Caco-2 (cell line): ENCODE measurements at regions not wholly inside any gene's neighbourhood (a gene's known extent, or its start where the extent isn't known, plus 50 kb on each side); places are given as distances from the start of the nearest gene placed in this dataset.
"Not testable (repeated sequence)": the region's sequence is repeated elsewhere in the genome, so short reads cannot be mapped to it uniquely, and the experiment has no call there.

Source experiments
- BruUV-seq: library from RNA; stranded (reverse); fragments of 400-500 nt; replicated peaks from 2 replicates; lab custom pipeline; 2021; lab: Mats Ljungman, UMichigan
- CTCF ChIA-PET: fragments of 300-600 bp; sonication (Branson Sonifier 250); formaldehyde crosslinking; loops from one replicate; lab custom pipeline; 2022; ENCODE audit warnings: antibody characterized with exemption; lab: Charles Lee
- POLR2A ChIA-PET: fragments of 300-600 bp; sonication (Branson Sonifier 250); formaldehyde crosslinking; loops from one replicate; lab custom pipeline; 2022; ENCODE audit warnings: antibody characterized with exemption; lab: Charles Lee
- DNase-seq, 2 experiments: peaks; one replicate each; pipeline versions ENCODE4 v3.0.0 to v3.0.0-alpha.2; 2020 to 2022
- H3K27me3 ChIP-seq: replicated peaks from 2 replicates; pipeline ENCODE4 v1.6.0; 2011; ENCODE audit warnings: low read length; ENCODE audit not compliant: control insufficient read depth, insufficient read depth
- H3K36me3 ChIP-seq: 2 replicates; pipeline ENCODE4 v1.5.1; 2011; ENCODE audit warnings: low read length; ENCODE audit not compliant: control insufficient read depth, insufficient read depth
- H3K4me1 ChIP-seq: fragments of 250-450 bp; sonication (Bioruptor Pico); 2 replicates; pipeline ENCODE4 v1.5.1; 2020; ENCODE audit warnings: mild to moderate bottlenecking
- H3K4me3 ChIP-seq: 2 replicates; pipeline ENCODE4 v1.5.1; 2011; ENCODE audit warnings: low read depth, mild to moderate bottlenecking, control low read depth, low read length
- H3K9me3 ChIP-seq: fragments of 250-450 bp; sonication (Bioruptor Pico); 2 replicates; pipeline ENCODE4 v1.5.1; 2020; ENCODE audit warnings: mild to moderate bottlenecking, moderate library complexity
- H3K27ac Mint-ChIP-seq: one replicate; pipeline ENCODE4 v1.8.0; 2022; ENCODE audit warnings: mixed read lengths; ENCODE audit not compliant: unreplicated experiment
- H3K27me3 Mint-ChIP-seq: one replicate; pipeline ENCODE4 v1.8.0; 2022; ENCODE audit warnings: mixed read lengths; ENCODE audit not compliant: insufficient read depth, unreplicated experiment
- H3K36me3 Mint-ChIP-seq: one replicate; pipeline ENCODE4 v1.8.0; 2022; ENCODE audit warnings: mild to moderate bottlenecking, mixed read lengths; ENCODE audit not compliant: insufficient read depth, unreplicated experiment
- H3K4me1 Mint-ChIP-seq: one replicate; pipeline ENCODE4 v1.8.0; 2022; ENCODE audit warnings: low read depth, mixed read lengths; ENCODE audit not compliant: unreplicated experiment
- H3K4me3 Mint-ChIP-seq: one replicate; pipeline ENCODE4 v1.8.0; 2022; ENCODE audit warnings: mild to moderate bottlenecking, moderate library complexity, mixed read lengths; ENCODE audit not compliant: unreplicated experiment
- H3K9me3 Mint-ChIP-seq: one replicate; pipeline ENCODE4 v1.8.0; 2022; ENCODE audit warnings: mixed read lengths; ENCODE audit not compliant: unreplicated experiment
- intact Hi-C: fragments of 100-400 bp; cut with micrococcal nuclease; formaldehyde crosslinking; loops from one replicate; pipeline ENCODE4 v1.10.0; 2022; ENCODE audit not compliant: unreplicated experiment
- TF ChIP-seq, protein P1 (sequence below), 2 experiments: fragments of 200-600 bp in 1 of 2; IDR thresholded peaks; 1 replicate in 1 of 2; 2 replicates in 1 of 2; pipeline versions ENCODE4 v1.5.1 to v1.8.0; 2011 to 2022; ENCODE audit warnings: antibody characterized with exemption in 1 of 2, control low read depth in 1 of 2, inconsistent platforms in 1 of 2, low read depth in 1 of 2, low read length in 1 of 2, mild to moderate bottlenecking in 1 of 2, moderate library complexity in 1 of 2; ENCODE audit not compliant: insufficient read depth in 1 of 2, severe bottlenecking in 1 of 2, unreplicated experiment in 1 of 2

DNA sequence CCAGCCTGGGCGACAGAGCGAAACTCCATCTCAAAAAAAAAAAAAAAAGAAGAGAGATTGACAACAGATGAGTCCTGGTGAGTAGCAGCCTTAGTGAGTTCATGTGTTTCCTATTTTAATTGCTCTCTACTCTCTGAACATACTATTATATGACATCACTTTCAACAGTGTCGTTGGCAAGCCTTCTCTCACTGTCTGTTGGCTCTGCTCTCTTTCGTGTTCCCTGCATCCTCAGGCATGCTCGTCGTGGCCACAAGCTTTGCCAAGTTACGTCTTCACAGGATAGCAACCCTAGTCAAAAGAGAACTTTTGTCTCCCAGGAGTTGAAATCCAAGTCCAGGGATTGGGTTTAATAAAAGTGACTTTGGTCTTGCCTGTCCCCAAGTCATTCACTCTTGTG, 117.1 kb upstream of the EGFL6 start:
- intact Hi-C loops, result no loop called here
- no peak for DNase-seq
- BruUV-seq, result no TSS peak
- H3K36me3 ChIP-seq, result no peaks in the 10 kb centered on the region
- no peaks in the 10 kb centered on the region for H3K9me3 ChIP-seq
- no peaks in the 10 kb centered on the region for H3K4me1 ChIP-seq
- TF ChIP-seq, protein P1, sequence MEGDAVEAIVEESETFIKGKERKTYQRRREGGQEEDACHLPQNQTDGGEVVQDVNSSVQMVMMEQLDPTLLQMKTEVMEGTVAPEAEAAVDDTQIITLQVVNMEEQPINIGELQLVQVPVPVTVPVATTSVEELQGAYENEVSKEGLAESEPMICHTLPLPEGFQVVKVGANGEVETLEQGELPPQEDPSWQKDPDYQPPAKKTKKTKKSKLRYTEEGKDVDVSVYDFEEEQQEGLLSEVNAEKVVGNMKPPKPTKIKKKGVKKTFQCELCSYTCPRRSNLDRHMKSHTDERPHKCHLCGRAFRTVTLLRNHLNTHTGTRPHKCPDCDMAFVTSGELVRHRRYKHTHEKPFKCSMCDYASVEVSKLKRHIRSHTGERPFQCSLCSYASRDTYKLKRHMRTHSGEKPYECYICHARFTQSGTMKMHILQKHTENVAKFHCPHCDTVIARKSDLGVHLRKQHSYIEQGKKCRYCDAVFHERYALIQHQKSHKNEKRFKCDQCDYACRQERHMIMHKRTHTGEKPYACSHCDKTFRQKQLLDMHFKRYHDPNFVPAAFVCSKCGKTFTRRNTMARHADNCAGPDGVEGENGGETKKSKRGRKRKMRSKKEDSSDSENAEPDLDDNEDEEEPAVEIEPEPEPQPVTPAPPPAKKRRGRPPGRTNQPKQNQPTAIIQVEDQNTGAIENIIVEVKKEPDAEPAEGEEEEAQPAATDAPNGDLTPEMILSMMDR (IDR thresholded peaks at IDR 0.05; ENCODE audit: insufficient read depth in 1 of 2, low read depth in 1 of 2, low read length in 1 of 2, severe bottlenecking in 1 of 2, unreplicated experiment in 1 of 2), result no peak
- no peaks in the 10 kb centered on the region for H3K36me3 Mint-ChIP-seq
- no peak overlapping the region for H3K4me3 ChIP-seq
- no peak overlapping the region for H3K4me3 Mint-ChIP-seq
- no peaks in the 10 kb centered on the region for H3K27me3 ChIP-seq
- peaks cover 9% of the 10 kb centered on the region for H3K9me3 Mint-ChIP-seq
- ChIA-PET CTCF (no interaction called here), POLR2A (no interaction called here)
- no peaks in the 10 kb centered on the region for H3K27me3 Mint-ChIP-seq
- no peaks in the 10 kb centered on the region for H3K4me1 Mint-ChIP-seq
- no peak overlapping the region for H3K27ac Mint-ChIP-seq

DNA sequence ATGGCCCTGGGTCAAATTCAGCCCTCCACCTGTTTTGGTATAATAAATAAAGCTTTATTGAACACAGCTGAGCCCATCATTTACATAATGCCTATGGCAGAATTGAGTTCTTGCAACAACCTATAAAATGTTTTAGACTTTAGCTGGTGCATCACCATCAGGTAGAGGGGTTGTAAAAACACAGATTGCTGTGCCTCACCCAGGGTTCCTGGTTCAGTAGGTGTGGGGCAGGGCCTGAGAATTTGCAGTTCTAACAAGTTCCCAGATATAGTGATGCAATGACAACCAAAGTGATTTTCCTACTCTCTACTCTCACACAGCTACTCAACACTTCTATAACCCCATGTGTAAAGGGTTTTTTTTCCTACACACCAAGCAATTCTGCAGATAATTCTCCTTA, 120.0 kb upstream of the EGFL6 start:
- no peak overlapping the region for H3K27ac Mint-ChIP-seq
- ChIA-PET CTCF (no interaction called here), POLR2A (no interaction called here)
- no peaks in the 10 kb centered on the region for H3K36me3 Mint-ChIP-seq
- Histone ChIP-seq H3K4me1 (no peaks in the 10 kb centered on the region), H3K36me3 (no peaks in the 10 kb centered on the region), H3K4me3 (no peak overlapping the region), H3K27me3 (no peaks in the 10 kb centered on the region), H3K9me3 (no peaks in the 10 kb centered on the region)
- no peaks in the 10 kb centered on the region for H3K27me3 Mint-ChIP-seq
- H3K4me3 Mint-ChIP-seq, result no peak overlapping the region
- peaks cover 9% of the 10 kb centered on the region for H3K9me3 Mint-ChIP-seq
- no TSS peak for BruUV-seq
- intact Hi-C loops, result no loop called here
- no peak for DNase-seq
- no peaks in the 10 kb centered on the region for H3K4me1 Mint-ChIP-seq
- TF ChIP-seq, protein P1 (IDR thresholded peaks at IDR 0.05; ENCODE audit: insufficient read depth in 1 of 2, low read depth in 1 of 2, low read length in 1 of 2, severe bottlenecking in 1 of 2, unreplicated experiment in 1 of 2), result no peak

DNA sequence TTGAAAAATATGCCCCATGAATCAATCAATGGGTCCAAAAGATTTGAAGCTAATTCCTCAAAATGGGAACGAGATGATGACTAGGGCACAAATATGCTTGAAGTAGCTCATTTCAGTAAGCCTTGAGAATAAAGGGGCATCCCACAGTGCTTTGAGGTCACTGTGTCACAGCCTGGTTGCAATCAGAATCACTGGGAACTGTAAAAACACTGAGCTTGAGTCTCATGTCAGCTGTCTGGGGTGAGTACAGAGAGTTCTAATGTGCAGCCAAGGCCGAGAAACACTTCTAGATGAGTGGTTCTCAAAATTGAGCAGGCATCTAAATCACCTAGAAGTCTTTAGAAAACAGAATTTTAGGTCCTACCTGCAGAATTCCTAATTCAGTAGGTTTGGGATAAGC, 120.5 kb upstream of the EGFL6 start:
- BruUV-seq, result no TSS peak
- Histone ChIP-seq H3K9me3 (no peaks in the 10 kb centered on the region), H3K27me3 (no peaks in the 10 kb centered on the region), H3K4me1 (no peaks in the 10 kb centered on the region), H3K4me3 (no peak overlapping the region), H3K36me3 (no peaks in the 10 kb centered on the region)
- TF ChIP-seq, protein P1 (IDR thresholded peaks at IDR 0.05; ENCODE audit: insufficient read depth in 1 of 2, low read depth in 1 of 2, low read length in 1 of 2, severe bottlenecking in 1 of 2, unreplicated experiment in 1 of 2), result no peak
- H3K4me3 Mint-ChIP-seq, result no peak overlapping the region
- H3K36me3 Mint-ChIP-seq, result no peaks in the 10 kb centered on the region
- POLR2A ChIA-PET, result no interaction called here
- no peaks in the 10 kb centered on the region for H3K4me1 Mint-ChIP-seq
- no peak for DNase-seq
- intact Hi-C loops, result no loop called here
- no peaks in the 10 kb centered on the region for H3K27me3 Mint-ChIP-seq
- no peak overlapping the region for H3K27ac Mint-ChIP-seq
- peaks cover 9% of the 10 kb centered on the region for H3K9me3 Mint-ChIP-seq
- CTCF ChIA-PET, result no interaction called here

DNA sequence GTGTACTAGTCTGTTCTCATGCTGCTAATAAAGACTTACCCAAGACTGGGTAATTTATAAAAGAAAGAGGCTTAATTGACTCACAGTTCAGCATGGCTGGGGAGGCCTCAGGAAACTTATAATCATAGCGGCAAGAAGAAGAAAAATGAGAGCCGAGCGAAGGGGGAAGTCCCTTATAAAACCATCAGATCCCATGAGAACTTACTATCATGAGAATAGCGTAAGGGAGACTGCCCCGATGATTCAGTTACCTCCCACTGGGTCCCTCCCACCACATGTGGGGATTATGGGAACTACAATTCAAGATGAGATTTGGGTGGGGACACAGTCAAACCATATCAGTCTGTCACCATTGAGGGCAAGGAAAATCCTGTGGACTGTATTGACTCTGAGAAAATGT, 121.8 kb upstream of the ATXN3L start:
- H3K9me3 ChIP-seq, H3K27me3 ChIP-seq, H3K4me1 Mint-ChIP-seq, H3K36me3 ChIP-seq, CTCF ChIA-PET, H3K4me1 ChIP-seq, H3K4me3 Mint-ChIP-seq, intact Hi-C loops, H3K4me3 ChIP-seq, H3K36me3 Mint-ChIP-seq, DNase-seq, H3K9me3 Mint-ChIP-seq, POLR2A ChIA-PET, BruUV-seq, H3K27ac Mint-ChIP-seq, H3K27me3 Mint-ChIP-seq: not testable (repeated sequence)
